ENCODE measurements at regions not wholly inside any gene's neighbourhood (a gene's known extent, or its start where the extent isn't known, plus 50 kb on each side); places are given as distances from the start of the nearest gene placed in this dataset.

GRCh38 chr4:130143656-130144055 is 1047.7 kb downstream of the C4orf33 start:
- no peak overlapping the region for H3K23ac ChIP-seq (ENCODE audit: low read depth, low read length, poor library complexity)
- no peak overlapping the region for H3K4me2 ChIP-seq (ENCODE audit: insufficient read depth, low read length, poor library complexity, severe bottlenecking)
- H4K8ac ChIP-seq (ENCODE audit: low read depth, low read length): no peak overlapping the region
- H3K4me1 ChIP-seq (ENCODE audit: control insufficient read depth in 2 of 2, insufficient read depth in 1 of 2, low read depth in 1 of 2, low read length in 2 of 2): peaks cover 7 to 15% of the 10 kb centered on the region in 2 donors
- H3K36me3 ChIP-seq (replicated peaks in 1 of 2; ENCODE audit: control insufficient read depth in 2 of 2, insufficient read depth in 2 of 2, low read length in 2 of 2): no peaks in the 10 kb centered on the region
- no peaks in the 10 kb centered on the region for H3K9me3 ChIP-seq (replicated peaks in 1 of 2; ENCODE audit: control insufficient read depth in 2 of 2, insufficient read depth in 1 of 2, low read depth in 1 of 2, low read length in 2 of 2)
- no peaks in the 10 kb centered on the region for H3K79me1 ChIP-seq (ENCODE audit: low read depth, low read length)
- DNase-seq (ENCODE audit: low spot score): no peak
- H2BK12ac ChIP-seq (ENCODE audit: low read length): no peak overlapping the region
- no peaks in the 10 kb centered on the region for H3K27me3 ChIP-seq (ENCODE audit: control insufficient read depth in 3 of 3, insufficient read depth in 3 of 3, low read depth in 1 of 3, low read length in 3 of 3)
- H2AFZ ChIP-seq (ENCODE audit: low read length): no peak overlapping the region
- H3K27ac ChIP-seq (replicated peaks; ENCODE audit: low read length): no peak overlapping the region
- H2AK5ac ChIP-seq (ENCODE audit: low read depth, low read length): no peak overlapping the region
- H3K4me3 ChIP-seq (ENCODE audit: low read length in 2 of 2): no peak overlapping the region
- no peak overlapping the region for H2BK120ac ChIP-seq (ENCODE audit: low read depth, low read length)
- no peak overlapping the region for H3K18ac ChIP-seq (ENCODE audit: low read length)
- H3K14ac ChIP-seq (ENCODE audit: low read length): no peak overlapping the region
- H2BK5ac ChIP-seq (ENCODE audit: low read length): no peak overlapping the region
- no peak overlapping the region for H3K9ac ChIP-seq (ENCODE audit: low read depth, low read length, poor library complexity)
- no peak overlapping the region for H2BK15ac ChIP-seq (ENCODE audit: low read length)
- no peak overlapping the region for H4K91ac ChIP-seq (ENCODE audit: low read depth, low read length, poor library complexity)
- no CpG with 5 or more reads among the region's 1 CpG for WGBS, 2 donors (ENCODE audit: extremely low coverage in 2 of 2, insufficient read length in 2 of 2, insufficient replicate concordance in 1 of 2)
- H3K4ac ChIP-seq (ENCODE audit: low read length): no peak overlapping the region

GRCh38 chr4:130146773-130147172 is 1050.8 kb downstream of the C4orf33 start:
- no peak overlapping the region for H3K9ac ChIP-seq (ENCODE audit: low read depth, low read length, poor library complexity)
- WGBS, 2 donors (ENCODE audit: extremely low coverage in 2 of 2, insufficient read length in 2 of 2, insufficient replicate concordance in 1 of 2): no CpG with 5 or more reads among the region's 2 CpGs

GRCh38 chr4:130147641-130148040 is 1051.7 kb downstream of the C4orf33 start:
- Histone ChIP-seq H2BK12ac (ENCODE audit: low read length) (no peak overlapping the region), H3K4ac (ENCODE audit: low read length) (no peak overlapping the region), H3K27ac (replicated peaks; ENCODE audit: low read length) (no peak overlapping the region), H3K4me1 (ENCODE audit: control insufficient read depth in 2 of 2, insufficient read depth in 1 of 2, low read depth in 1 of 2, low read length in 2 of 2) (peaks cover 7 to 21% of the 10 kb centered on the region in 2 donors), H3K4me2 (ENCODE audit: insufficient read depth, low read length, poor library complexity, severe bottlenecking) (no peak overlapping the region), H3K27me3 (ENCODE audit: control insufficient read depth in 3 of 3, insufficient read depth in 3 of 3, low read depth in 1 of 3, low read length in 3 of 3) (no peaks in the 10 kb centered on the region), H2BK15ac (ENCODE audit: low read length) (no peak overlapping the region), H2AK5ac (ENCODE audit: low read depth, low read length) (no peak overlapping the region), H3K9ac (ENCODE audit: low read depth, low read length, poor library complexity) (no peak overlapping the region), H2BK120ac (ENCODE audit: low read depth, low read length) (no peak overlapping the region), H2AFZ (ENCODE audit: low read length) (peak overlapping the region; percentile 81), H3K4me3 (ENCODE audit: low read length in 2 of 2) (no peak overlapping the region), H3K79me1 (ENCODE audit: low read depth, low read length) (no peaks in the 10 kb centered on the region), H4K8ac (ENCODE audit: low read depth, low read length) (no peak overlapping the region), H3K14ac (ENCODE audit: low read length) (no peak overlapping the region), H3K9me3 (replicated peaks in 1 of 2; ENCODE audit: control insufficient read depth in 2 of 2, insufficient read depth in 1 of 2, low read depth in 1 of 2, low read length in 2 of 2) (no peaks in the 10 kb centered on the region), H4K91ac (ENCODE audit: low read depth, low read length, poor library complexity) (no peak overlapping the region), H2BK5ac (ENCODE audit: low read length) (no peak overlapping the region), H3K36me3 (replicated peaks in 1 of 2; ENCODE audit: control insufficient read depth in 2 of 2, insufficient read depth in 2 of 2, low read length in 2 of 2) (no peaks in the 10 kb centered on the region), H3K23ac (ENCODE audit: low read depth, low read length, poor library complexity) (no peak overlapping the region), H3K18ac (ENCODE audit: low read length) (no peak overlapping the region)
- no CpG with 5 or more reads among the region's 2 CpGs for WGBS, 2 donors (ENCODE audit: extremely low coverage in 2 of 2, insufficient read length in 2 of 2, insufficient replicate concordance in 1 of 2)
- peak; percentile 41 for DNase-seq (ENCODE audit: low spot score)

More at GRCh38 chr4:130146773-130147172, 1050.8 kb downstream of the C4orf33 start:
- Histone ChIP-seq H4K8ac (ENCODE audit: low read depth, low read length) (no peak overlapping the region), H3K27me3 (ENCODE audit: control insufficient read depth in 3 of 3, insufficient read depth in 3 of 3, low read depth in 1 of 3, low read length in 3 of 3) (no peaks in the 10 kb centered on the region), H3K27ac (replicated peaks; ENCODE audit: low read length) (no peak overlapping the region), H2AK5ac (ENCODE audit: low read depth, low read length) (no peak overlapping the region), H3K9me3 (replicated peaks in 1 of 2; ENCODE audit: control insufficient read depth in 2 of 2, insufficient read depth in 1 of 2, low read depth in 1 of 2, low read length in 2 of 2) (no peaks in the 10 kb centered on the region), H3K18ac (ENCODE audit: low read length) (no peak overlapping the region), H2BK12ac (ENCODE audit: low read length) (no peak overlapping the region), H3K14ac (ENCODE audit: low read length) (no peak overlapping the region), H2BK5ac (ENCODE audit: low read length) (no peak overlapping the region), H3K79me1 (ENCODE audit: low read depth, low read length) (no peaks in the 10 kb centered on the region), H2BK15ac (ENCODE audit: low read length) (no peak overlapping the region), H4K91ac (ENCODE audit: low read depth, low read length, poor library complexity) (no peak overlapping the region), H3K36me3 (replicated peaks in 1 of 2; ENCODE audit: control insufficient read depth in 2 of 2, insufficient read depth in 2 of 2, low read length in 2 of 2) (no peaks in the 10 kb centered on the region), H3K4ac (ENCODE audit: low read length) (no peak overlapping the region), H3K23ac (ENCODE audit: low read depth, low read length, poor library complexity) (no peak overlapping the region), H2AFZ (ENCODE audit: low read length) (no peak overlapping the region), H3K4me2 (ENCODE audit: insufficient read depth, low read length, poor library complexity, severe bottlenecking) (no peak overlapping the region), H3K4me1 (ENCODE audit: control insufficient read depth in 2 of 2, insufficient read depth in 1 of 2, low read depth in 1 of 2, low read length in 2 of 2) (peaks cover 7 to 21% of the 10 kb centered on the region in 2 donors), H3K4me3 (ENCODE audit: low read length in 2 of 2) (no peak overlapping the region), H2BK120ac (ENCODE audit: low read depth, low read length) (no peak overlapping the region)
- DNase-seq (ENCODE audit: low spot score): no peak

- WGBS, 2 donors (ENCODE audit: extremely low coverage in 2 of 2, insufficient read length in 2 of 2, insufficient replicate concordance in 1 of 2): no CpG with 5 or more reads among the region's 2 CpGs
- Histone ChIP-seq H2BK15ac (ENCODE audit: low read length) (no peak overlapping the region), H2AFZ (ENCODE audit: low read length) (peak overlapping the region; percentile 62), H3K18ac (ENCODE audit: low read length) (no peak overlapping the region), H2BK5ac (ENCODE audit: low read length) (no peak overlapping the region), H3K79me1 (ENCODE audit: low read depth, low read length) (no peaks in the 10 kb centered on the region), H3K4ac (ENCODE audit: low read length) (no peak overlapping the region), H4K8ac (ENCODE audit: low read depth, low read length) (no peak overlapping the region), H4K91ac (ENCODE audit: low read depth, low read length, poor library complexity) (no peak overlapping the region), H3K14ac (ENCODE audit: low read length) (no peak overlapping the region), H3K4me1 (ENCODE audit: control insufficient read depth in 2 of 2, insufficient read depth in 1 of 2, low read depth in 1 of 2, low read length in 2 of 2) (no peaks in the 10 kb centered on the region), H3K4me3 (ENCODE audit: low read length in 2 of 2) (no peak overlapping the region), H3K23ac (ENCODE audit: low read depth, low read length, poor library complexity) (no peak overlapping the region), H3K9me3 (replicated peaks in 1 of 2; ENCODE audit: control insufficient read depth in 2 of 2, insufficient read depth in 1 of 2, low read depth in 1 of 2, low read length in 2 of 2) (no peaks in the 10 kb centered on the region), H3K4me2 (ENCODE audit: insufficient read depth, low read length, poor library complexity, severe bottlenecking) (no peak overlapping the region), H2BK12ac (ENCODE audit: low read length) (no peak overlapping the region), H3K27ac (replicated peaks; ENCODE audit: low read length) (no peak overlapping the region), H2BK120ac (ENCODE audit: low read depth, low read length) (no peak overlapping the region), H2AK5ac (ENCODE audit: low read depth, low read length) (no peak overlapping the region), H3K36me3 (replicated peaks in 1 of 2; ENCODE audit: control insufficient read depth in 2 of 2, insufficient read depth in 2 of 2, low read length in 2 of 2) (no peaks in the 10 kb centered on the region), H3K9ac (ENCODE audit: low read depth, low read length, poor library complexity) (no peak overlapping the region), H3K27me3 (ENCODE audit: control insufficient read depth in 3 of 3, insufficient read depth in 3 of 3, low read depth in 1 of 3, low read length in 3 of 3) (no peaks in the 10 kb centered on the region)
- no peak for DNase-seq (ENCODE audit: low spot score)
These were observed 1058.9 kb downstream of the C4orf33 start for GRCh38 chr4:130154901-130155300.

All from neuronal stem cell (in vitro differentiated cells).